ENCODE measurements at regions not wholly inside any gene's neighbourhood (a gene's known extent, or its start where the extent isn't known, plus 50 kb on each side); places are given as distances from the start of the nearest gene placed in this dataset.

DNA sequence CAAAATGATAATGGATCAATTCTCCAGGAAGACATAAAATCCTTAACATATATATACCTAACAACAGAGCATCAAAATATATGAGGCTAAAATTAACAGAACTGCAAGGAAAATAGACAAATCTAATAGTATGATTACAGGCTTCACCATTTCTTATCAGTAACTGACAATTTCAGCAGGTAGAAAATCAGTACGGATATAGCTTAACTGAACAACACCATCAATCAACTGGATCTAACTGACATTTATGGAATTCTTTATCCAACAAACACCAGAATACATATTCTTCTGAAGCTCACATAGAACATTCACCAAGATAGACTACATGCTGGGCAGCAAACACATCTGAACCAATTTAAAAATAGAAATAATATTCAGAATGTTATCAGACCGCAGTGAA lies 121.1 kb upstream of the CDC14C start:
- TF ChIP-seq EZH2phosphoT487 (IDR thresholded peaks at IDR 0.05; ENCODE audit: unreplicated experiment) (no peak), EZH2 (IDR thresholded peaks at IDR 0.05; ENCODE audit: low read depth, unreplicated experiment) (no peak)
